ENCODE measurements at regions not wholly inside any gene's neighbourhood (a gene's known extent, or its start where the extent isn't known, plus 50 kb on each side); places are given as distances from the start of the nearest gene placed in this dataset.

- BruUV-seq (replicated peaks): no TSS peak
Measured at GRCh38 chr1:212214325-212214724, 70.9 kb upstream of the PPP2R5A start.

More at GRCh38 chr1:212214325-212214724, 70.9 kb upstream of the PPP2R5A start:
- 0% methylated on average over 1 of the region's 1 CpG for WGBS (ENCODE audit: insufficient coverage, low coverage, missing lambda C conversion rate)
- in situ Hi-C loops (cut with MboI): no loop called here
- Histone ChIP-seq H3K4me2 (ENCODE audit: insufficient read depth, low read length) (no peak overlapping the region), H3K9me3 (replicated peaks; ENCODE audit: control insufficient read depth, insufficient read depth, low read depth, low read length) (no peaks in the 10 kb centered on the region), H4K20me1 (replicated peaks; ENCODE audit: control insufficient read depth, insufficient read depth, low read length) (no peaks in the 10 kb centered on the region), H3K4me1 (replicated peaks in 1 of 2; ENCODE audit: control insufficient read depth in 2 of 2, insufficient read depth in 2 of 2, low read length in 2 of 2) (peaks cover 13 to 17% of the 10 kb centered on the region in 2 experiments; a peak in 3 of 5 replicates), H2AFZ (ENCODE audit: low read depth, low read length) (no peak overlapping the region), H3K9me1 (ENCODE audit: control insufficient read depth, insufficient read depth, low read length) (no peaks in the 10 kb centered on the region), H3K27ac (ENCODE audit: extremely low read depth, low read depth, low read length) (no peak overlapping the region), H3K27me3 (ENCODE audit: control insufficient read depth in 2 of 2, insufficient read depth in 2 of 2, low read length in 2 of 2) (no peaks in the 10 kb centered on the region), H3K36me3 (ENCODE audit: control insufficient read depth, insufficient read depth, low read length) (no peaks in the 10 kb centered on the region), H3K79me2 (ENCODE audit: control insufficient read depth, insufficient read depth, low read length) (no peaks in the 10 kb centered on the region), H3K4me3 (no peak overlapping the region), H3K9ac (ENCODE audit: insufficient read depth in 1 of 2, low read depth in 2 of 2, low read length in 2 of 2) (no peak overlapping the region)
- DNase-seq (ENCODE audit: extremely low read depth in 1 of 4, low spot score in 3 of 4) (peak in 2 of 4 experiments; percentile 39 to 61), FAIRE-seq (peak; percentile 60), ATAC-seq (peak; percentile 73)
- intact Hi-C loops (cut with micrococcal nuclease): no loop called here
- ChIA-PET CTCF (ENCODE audit: low intra/inter-chr PET ratio) (no interaction called here), POLR2A (interaction anchor here (0.9 kb wide), 1 partner anchor 33 kb away, joined by 3 read pairs; no protein-coding TSS in a partner anchor)
- TF ChIP-seq TEAD4 (IDR thresholded peaks at IDR 0.05; ENCODE audit: low read length) (0 out of 2 replicates have a peak, but pooled peaks have one; percentile 44), TEAD4 (CRISPR knock-in tag; IDR thresholded peaks at IDR 0.05; ENCODE audit: borderline replicate concordance) (no peak), CTBP1 (IDR thresholded peaks at IDR 0.05; ENCODE audit: borderline replicate concordance) (peak; percentile 13; the same call in 1 of the 2 replicates), ADNP (tag; IDR thresholded peaks at IDR 0.05) (0 out of 2 replicates have a peak, but pooled peaks have one; percentile 26), CEBPG (CRISPR knock-in tag; IDR thresholded peaks at IDR 0.05) (no peak), CEBPG (tag; conservative IDR thresholded peaks at IDR 0.05 in 1 of 2, IDR thresholded peaks at IDR 0.05 in 1 of 2) (no peak), CBFA2T3 (IDR thresholded peaks at IDR 0.05) (peak; percentile 69), CBFA2T2 (conservative IDR thresholded peaks at IDR 0.05) (peak; percentile 44), SOX6 (IDR thresholded peaks at IDR 0.05) (0 out of 2 replicates have a peak, but pooled peaks have one; percentile 38), ZMIZ1 (IDR thresholded peaks at IDR 0.05; ENCODE audit: low read depth in 2 of 2, low read length in 2 of 2) (no peak), NFYB (IDR thresholded peaks at IDR 0.05; ENCODE audit: extremely low read depth, insufficient read length) (no peak), RBM39 (optimal IDR thresholded peaks at IDR 0.05; ENCODE audit: low read depth, low read length) (no peak), TAL1 (IDR thresholded peaks at IDR 0.05) (0 out of 2 replicates have a peak, but pooled peaks have one; percentile 27), TRIM24 (IDR thresholded peaks at IDR 0.05) (0 out of 4 replicates have a peak, but pooled peaks of 1 of the 2 experiments have one; percentile 12), ELF1 (tag; IDR thresholded peaks at IDR 0.05) (no peak), ARID1B (IDR thresholded peaks at IDR 0.05) (peak; percentile 45), ZEB2 (IDR thresholded peaks at IDR 0.05) (peak; percentile 63), IRF2 (CRISPR knock-in tag; IDR thresholded peaks at IDR 0.05) (no peak), TCF3 (CRISPR knock-in tag; IDR thresholded peaks at IDR 0.05) (peak; percentile 38), GATA2 (CRISPR knock-in tag; IDR thresholded peaks at IDR 0.05) (0 out of 2 replicates have a peak, but pooled peaks have one; percentile 14), DPF2 (IDR thresholded peaks at IDR 0.05) (0 out of 2 replicates have a peak, but pooled peaks have one; percentile 22)
